Neural cell (in vitro differentiated cells): ENCODE measurements at regions not wholly inside any gene's neighbourhood (a gene's known extent, or its start where the extent isn't known, plus 50 kb on each side); places are given as distances from the start of the nearest gene placed in this dataset.

ENCODE experiments used
- CTCF ChIP-seq: fragments of 450-650 bp; IDR thresholded peaks from 2 replicates; pipeline ENCODE4 v1.5.1; 2014; ENCODE audit warnings: antibody characterized with exemption, mild to moderate bottlenecking, moderate library complexity; ENCODE audit not compliant: poor library complexity, severe bottlenecking
- EZH2 ChIP-seq: fragments of 200-600, 300-800 bp; shearing (Covaris generic), sonication (generic); IDR thresholded peaks from 2 replicates; pipeline ENCODE4 v1.6.1; 2014; ENCODE audit warnings: antibody characterized with exemption, low read length, borderline replicate concordance, mild to moderate bottlenecking; ENCODE audit not compliant: insufficient read depth, poor library complexity, severe bottlenecking

- TF ChIP-seq CTCF (no peak), EZH2 (no peak)
Measured at GRCh38 chr2:64826703-64827102, 162.5 kb upstream of the SLC1A4 start.
